H54 (cell line): ENCODE measurements at regions not wholly inside any gene's neighbourhood (a gene's known extent, or its start where the extent isn't known, plus 50 kb on each side); places are given as distances from the start of the nearest gene placed in this dataset.
"Not testable (repeated sequence)": the region's sequence is repeated elsewhere in the genome, so short reads cannot be mapped to it uniquely, and the experiment has no call there.

ENCODE experiments used
- DNase-seq: peaks from one replicate; pipeline ENCODE4 v3.0.0; 2011; ENCODE audit warnings: low spot score, mixed read lengths; ENCODE audit not compliant: insufficient read length
- FAIRE-seq: peaks from 3 replicates; lab custom pipeline; 2011; peaks lifted over from hg19 to GRCh38; lab: Jason Lieb, UNC
- POLR2A ChIP-seq: IDR thresholded peaks from 2 replicates; pipeline ENCODE4 v1.6.1; 2011; ENCODE audit warnings: low read depth, mild to moderate bottlenecking, low read length

DNA sequence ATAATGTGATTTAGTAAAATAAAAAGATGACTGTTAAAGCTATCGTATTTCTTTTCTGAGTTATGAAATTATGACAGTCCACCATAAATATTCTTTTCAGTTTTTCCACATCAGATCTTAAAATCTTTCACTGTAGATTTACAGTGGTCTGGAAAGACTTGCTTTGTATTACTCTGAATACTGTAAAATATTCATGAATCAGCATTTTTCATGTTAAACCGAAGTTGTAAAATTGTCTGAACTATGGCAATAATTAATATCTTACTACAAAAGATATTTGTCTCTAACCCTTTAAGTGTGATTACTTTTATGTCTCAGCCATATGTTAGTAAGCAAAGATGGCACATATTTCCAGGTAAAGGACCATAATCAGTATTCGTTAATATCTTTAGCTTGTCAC lies 1397.2 kb upstream of the PCDH9 start:
- FAIRE-seq (no peak), DNase-seq (no peak)
- TF ChIP-seq POLR2A = no peak

DNA sequence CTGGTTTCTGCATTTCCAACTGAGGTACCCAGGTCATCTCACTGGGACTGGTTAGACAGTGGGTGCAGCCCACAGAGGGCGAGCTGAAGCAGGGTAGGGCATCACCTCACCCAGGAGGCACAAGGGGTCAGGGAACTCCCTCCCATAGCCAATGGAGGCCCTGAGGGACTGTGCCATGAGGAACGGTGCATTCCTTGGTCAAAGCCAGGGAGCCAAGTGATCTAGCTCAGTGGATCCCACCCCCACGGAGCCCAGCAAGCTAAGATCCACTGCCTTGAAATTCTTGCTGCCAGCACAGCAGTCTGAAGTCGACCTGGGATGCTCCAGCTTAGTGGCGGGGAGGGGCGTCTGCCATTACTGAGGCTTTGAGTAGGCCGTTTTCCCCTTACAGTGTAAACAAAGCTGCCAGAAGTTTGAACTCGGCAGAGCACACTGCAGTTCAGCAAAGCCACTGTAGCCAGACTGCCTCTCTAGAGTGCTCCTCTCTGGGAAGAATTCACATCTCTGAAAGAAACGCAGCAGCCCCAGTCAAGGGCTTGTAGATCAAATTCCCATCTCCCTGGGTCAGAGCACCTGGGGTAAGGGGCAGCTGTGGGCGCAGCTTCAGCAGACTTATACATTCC lies 1386.6 kb upstream of the PCDH9 start:
- no peak for FAIRE-seq

DNA sequence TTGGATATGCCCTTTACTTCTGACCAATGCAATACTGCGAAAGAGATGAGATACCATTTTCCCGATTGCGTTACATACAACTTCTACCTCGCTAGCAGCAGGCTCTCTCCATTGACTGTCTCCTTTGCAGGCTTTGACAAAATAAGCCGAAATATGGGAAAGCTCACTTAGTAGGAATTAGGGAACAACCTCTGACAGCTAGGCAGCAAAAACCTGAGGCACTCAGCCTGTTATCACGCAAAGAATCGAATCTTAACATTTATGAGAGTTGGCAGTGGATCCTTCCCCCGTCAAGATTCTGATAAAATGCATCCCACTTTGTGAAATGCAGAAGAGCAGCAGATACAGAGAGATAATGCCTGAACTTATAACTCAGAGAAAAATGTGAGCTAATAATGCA lies 1379.5 kb upstream of the PCDH9 start:
- FAIRE-seq = no peak
- no peak for TF ChIP-seq POLR2A
- DNase-seq = no peak

More for the DNA sequence above, 1386.6 kb upstream of the PCDH9 start:
- no peak for DNase-seq
- TF ChIP-seq POLR2A = no peak

DNA sequence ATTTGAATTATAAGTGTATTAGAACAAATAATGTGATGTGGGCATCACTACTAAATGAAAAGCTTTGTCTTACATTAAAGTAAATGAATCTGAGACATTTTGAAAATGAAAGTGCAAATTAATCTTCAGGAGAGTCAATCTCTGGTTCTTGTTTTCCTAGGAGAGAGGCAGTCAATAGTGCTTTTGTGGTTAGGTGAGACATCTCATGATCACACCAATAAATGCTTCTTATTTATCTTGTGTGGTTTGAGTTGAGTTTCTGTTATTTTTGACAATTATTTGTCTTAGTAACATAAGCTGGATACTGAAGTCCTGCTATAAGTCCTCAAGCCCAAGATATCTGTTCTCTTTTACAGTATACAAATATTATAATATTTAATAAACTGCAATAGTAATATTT lies 1378.0 kb upstream of the PCDH9 start:
- FAIRE-seq (no peak), DNase-seq (no peak)
- TF ChIP-seq POLR2A = no peak

DNA sequence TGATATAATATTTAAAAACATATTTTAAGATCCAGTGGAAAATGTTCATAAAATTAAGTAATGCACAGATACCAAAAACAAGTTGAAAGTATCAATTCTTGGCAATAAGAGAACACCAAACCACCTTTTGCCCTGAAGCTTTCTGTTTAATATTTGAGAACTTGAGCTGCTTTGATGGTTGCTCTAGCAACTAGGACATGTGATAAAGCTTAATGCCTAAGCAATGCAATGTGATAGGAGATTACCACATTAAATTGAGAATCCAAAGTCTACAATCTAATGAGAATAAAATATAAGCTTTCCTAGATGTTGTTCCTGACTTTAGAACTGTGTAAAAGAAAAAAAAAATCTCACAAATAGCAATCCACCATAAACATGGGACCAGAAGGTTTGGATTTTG lies 1367.5 kb upstream of the PCDH9 start:
- no peak for FAIRE-seq

DNA sequence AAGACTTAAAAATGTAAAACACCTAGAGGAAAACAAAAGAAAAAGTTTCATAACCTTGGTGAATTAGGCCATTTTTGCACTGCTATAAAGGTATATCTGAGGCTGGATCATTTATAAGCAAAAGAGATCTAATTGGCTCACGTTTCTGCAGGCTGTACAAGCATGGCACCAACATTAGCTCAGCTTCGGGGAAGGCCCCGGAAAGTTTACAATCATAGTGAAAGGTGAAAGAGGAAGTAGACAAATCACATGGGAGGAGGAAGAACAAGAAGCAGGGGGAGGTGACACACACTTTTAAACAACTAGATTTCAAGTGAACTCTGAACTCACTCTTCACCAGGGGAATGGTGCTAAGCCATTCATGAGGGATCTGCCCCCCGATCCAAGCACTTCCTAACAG lies 1358.5 kb upstream of the PCDH9 start:
- no peak for FAIRE-seq
- no peak for DNase-seq
- TF ChIP-seq POLR2A = no peak

More for the DNA sequence above, 1367.5 kb upstream of the PCDH9 start:
- no peak for TF ChIP-seq POLR2A
- DNase-seq = no peak

DNA sequence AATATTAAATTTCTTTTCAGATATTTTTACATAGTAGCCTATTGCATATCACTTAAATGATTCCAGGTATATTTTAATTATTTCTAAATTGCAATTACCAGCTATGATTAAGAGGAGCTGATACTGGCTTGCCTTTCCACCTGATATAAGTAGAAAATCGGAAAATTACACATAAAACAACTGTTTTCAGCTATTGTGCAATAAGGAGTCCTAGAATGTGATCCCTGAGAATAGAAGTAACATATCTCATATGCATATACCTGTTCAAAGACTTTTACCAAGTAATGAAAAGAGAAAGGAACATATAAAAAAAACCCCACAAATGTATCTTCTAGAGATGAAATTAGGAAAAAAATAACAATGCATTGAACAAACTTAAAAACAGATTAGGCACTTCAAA lies 1354.6 kb upstream of the PCDH9 start:
- no peak for TF ChIP-seq POLR2A
- FAIRE-seq (no peak), DNase-seq (no peak)

DNA sequence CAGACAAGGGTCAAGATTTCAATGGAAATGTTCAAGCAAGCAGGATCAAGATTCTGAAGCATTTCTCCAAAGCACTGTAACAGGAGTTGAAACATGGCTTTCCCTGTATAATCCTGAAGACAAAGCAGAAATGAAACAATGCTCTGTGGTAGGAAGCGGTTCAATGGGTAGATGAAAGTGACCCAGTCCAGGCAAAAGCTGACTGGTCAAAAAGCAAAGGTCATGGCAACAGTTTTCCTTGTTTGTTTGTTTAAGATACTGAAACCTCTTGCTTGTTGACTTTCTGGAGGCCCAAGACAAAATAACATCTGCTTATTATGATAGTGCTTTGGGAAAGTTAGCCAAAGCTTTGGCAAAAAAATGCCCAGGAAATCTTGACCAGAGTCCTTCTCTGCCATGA lies 1343.9 kb upstream of the PCDH9 start:
- FAIRE-seq (no peak), DNase-seq (no peak)
- TF ChIP-seq POLR2A = no peak

DNA sequence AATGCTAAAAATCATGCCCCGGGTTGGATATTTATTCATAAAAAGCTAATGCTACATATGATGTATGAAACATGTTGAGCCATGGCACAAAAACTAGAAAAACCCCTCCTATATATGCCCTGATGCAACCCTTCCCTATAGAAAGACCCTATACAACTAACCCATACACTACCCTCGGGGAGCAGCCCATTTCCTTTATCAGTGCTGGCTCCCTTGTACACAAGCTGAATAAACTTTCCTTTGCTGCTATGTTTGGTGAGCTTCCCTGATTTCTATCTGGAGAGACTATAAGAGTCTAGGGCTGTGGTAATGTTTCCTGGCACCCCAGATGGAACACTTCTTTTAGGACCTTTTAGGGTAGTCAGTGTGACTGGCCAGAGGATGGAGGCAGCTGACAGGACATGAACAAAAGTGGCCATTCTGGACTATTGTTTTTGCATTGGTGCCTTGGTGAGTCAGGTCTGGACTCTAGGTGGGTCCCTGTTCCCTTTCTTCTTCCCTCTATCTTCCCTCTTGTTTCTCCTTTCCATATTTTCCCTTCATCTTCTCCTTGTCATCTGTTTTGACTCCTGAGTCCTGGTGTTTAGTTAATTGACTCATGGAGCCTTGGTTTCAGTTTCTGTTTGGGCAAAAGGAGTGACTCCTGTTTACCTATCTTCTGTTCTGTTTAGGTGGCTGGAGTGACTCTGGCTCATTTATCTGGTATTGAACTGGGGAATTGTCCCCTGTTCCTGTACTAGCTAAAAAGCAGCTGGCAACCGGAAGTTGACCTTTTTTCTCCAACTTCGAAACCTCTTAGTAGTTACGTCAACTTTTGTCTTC lies 1321.8 kb upstream of the PCDH9 start:
- FAIRE-seq (peak; percentile 68), DNase-seq (no peak)
- TF ChIP-seq POLR2A = no peak

DNA sequence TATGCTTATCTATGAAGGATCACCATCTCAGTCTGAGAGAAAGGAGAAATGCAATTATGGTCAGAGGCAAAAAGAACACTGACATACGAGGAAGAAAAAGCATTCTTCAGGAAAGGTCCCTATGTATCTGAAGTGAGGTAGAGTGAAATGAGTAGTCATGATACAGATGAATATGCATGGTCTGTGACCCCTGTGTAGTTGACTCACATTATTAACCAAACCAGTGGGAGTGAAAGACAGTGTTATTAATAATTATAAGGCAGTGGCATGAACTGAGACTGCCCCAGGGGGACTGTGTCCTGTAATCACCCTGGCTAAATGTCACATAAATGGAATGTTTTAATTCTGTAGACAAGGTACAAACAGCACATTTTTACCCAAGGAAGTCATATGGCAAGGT lies 1320.2 kb upstream of the PCDH9 start:
- DNase-seq (no peak), FAIRE-seq (no peak)
- no peak for TF ChIP-seq POLR2A

DNA sequence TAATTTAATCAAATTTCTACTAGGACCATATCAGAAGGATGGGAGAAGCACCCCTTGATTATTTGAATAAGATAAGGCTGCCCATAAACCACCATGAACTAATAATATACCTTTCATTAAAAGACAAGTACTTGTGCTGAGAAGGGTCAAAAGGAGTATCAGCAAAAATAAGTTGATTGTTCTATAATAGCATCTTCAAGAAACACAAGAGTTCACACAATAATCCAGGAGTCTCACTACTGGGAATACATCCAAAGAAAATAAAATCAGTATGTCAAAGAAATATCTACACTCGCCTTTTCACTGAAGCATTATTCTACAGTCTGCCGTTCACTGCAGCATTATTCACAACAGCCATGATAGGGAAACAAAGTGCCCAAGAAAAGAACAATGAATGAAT lies 1310.1 kb upstream of the PCDH9 start:
- TF ChIP-seq POLR2A = no peak
- no peak for FAIRE-seq
- no peak for DNase-seq

DNA sequence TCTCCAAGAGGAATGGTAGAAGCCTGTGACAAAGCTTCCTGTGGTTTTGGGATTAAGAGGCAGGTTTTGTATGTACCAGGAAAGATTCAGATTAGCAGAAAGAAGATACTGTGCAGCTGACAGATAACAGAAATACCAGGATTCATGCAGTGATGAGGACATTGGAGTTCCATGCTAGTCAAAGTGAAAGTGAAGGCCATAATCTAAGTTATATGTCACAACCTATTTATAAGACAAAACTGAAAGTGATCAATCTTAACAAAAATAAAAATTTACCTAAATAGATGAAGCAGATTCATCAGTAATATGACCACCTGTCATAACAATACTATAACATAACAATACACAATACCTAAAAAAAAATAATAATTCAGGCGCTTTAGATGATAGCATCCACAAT lies 1305.2 kb upstream of the PCDH9 start:
- DNase-seq = no peak
- no peak for FAIRE-seq
- no peak for TF ChIP-seq POLR2A

DNA sequence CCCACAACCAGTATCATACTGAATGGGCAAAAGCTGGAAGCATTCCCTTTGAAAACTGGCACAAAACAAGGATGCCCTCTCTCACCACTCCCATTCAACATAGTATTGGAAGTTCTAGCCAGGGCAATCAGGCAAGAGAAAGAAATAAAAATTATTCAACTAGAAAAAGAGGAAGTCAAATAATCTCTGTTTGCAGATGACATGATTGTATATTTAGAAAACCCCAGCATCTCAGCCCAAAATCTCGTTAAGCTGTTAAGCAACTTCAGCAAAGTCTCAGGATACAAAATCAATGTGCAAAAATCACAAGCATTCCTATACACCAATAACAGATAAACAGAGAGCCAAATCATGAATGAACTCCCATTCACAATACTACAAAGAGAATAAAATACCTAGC lies 1297.0 kb upstream of the PCDH9 start:
- FAIRE-seq, DNase-seq: not testable (repeated sequence)

DNA sequence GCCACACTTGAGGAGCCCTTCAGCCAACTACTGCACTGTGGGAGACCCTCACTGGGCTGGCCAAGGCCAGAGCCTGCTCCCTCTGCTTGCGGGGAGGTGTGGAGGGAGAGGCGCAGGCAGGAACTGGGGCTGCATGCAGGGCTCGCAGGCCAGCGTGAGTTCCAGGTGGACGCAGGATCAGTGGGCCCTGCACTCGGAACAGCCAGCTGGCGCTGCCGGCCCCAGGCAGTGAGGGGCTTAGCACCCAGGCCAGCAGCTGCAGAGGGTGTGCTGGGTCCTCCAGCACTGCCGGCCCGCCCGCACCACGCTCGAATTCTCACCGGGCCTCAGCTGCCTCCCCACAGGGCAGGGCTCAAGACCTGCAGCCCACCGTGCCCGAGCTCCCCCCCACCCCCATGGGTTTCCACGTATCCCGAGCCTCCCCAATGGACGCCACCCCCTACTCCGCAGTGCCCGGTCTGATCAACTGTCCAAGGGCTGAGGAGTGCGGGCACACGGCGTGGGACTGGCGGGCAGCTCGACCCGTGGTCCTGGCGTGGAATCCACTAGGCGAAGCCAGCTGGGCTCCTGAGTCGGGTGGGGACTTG lies 1293.8 kb upstream of the PCDH9 start:
- FAIRE-seq = no peak
- DNase-seq = no peak
- no peak for TF ChIP-seq POLR2A

DNA sequence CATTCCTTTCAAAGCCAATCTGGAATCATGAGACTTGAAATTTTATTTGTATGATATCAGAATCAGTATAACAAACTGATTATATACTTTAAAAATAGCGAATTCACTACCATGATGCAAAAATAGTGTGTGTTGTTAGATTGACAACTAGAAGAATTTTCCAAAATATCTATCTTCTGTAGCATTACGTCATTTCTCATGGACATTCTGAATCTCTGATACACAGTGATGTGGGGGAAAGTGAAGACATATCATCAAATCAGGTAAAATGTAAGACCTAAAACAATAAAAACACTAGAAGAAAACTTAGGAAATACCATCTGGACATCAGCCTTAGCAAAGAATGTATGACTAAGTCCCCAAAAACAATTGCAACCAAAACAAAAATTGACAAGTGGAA lies 1292.0 kb upstream of the PCDH9 start:
- FAIRE-seq = no peak
- no peak for TF ChIP-seq POLR2A
- no peak for DNase-seq
